ENCODE measurements at regions not wholly inside any gene's neighbourhood (a gene's known extent, or its start where the extent isn't known, plus 50 kb on each side); places are given as distances from the start of the nearest gene placed in this dataset.
"Not testable (repeated sequence)": the region's sequence is repeated elsewhere in the genome, so short reads cannot be mapped to it uniquely, and the experiment has no call there.

- TF ChIP-seq CTCF (IDR thresholded peaks at IDR 0.05; ENCODE audit: control extremely low read depth in 1 of 3, insufficient read depth in 1 of 3, low read depth in 1 of 3, low read length in 3 of 3): no peak
- TF ChIP-seq CREB1 (IDR thresholded peaks at IDR 0.05): no peak
These were observed 130.7 kb upstream of the SGCG start (continued) for GRCh38 chr13:23050126-23050525.

- H2AK5ac ChIP-seq (ENCODE audit: low read depth, low read length); H3K18ac ChIP-seq (ENCODE audit: extremely low read depth, low read length); H3K79me1 ChIP-seq (ENCODE audit: low read depth, low read length); H3K9me3 ChIP-seq (ENCODE audit: insufficient read depth in 2 of 2, low read depth in 1 of 2, low read length in 1 of 2); DNase-seq (ENCODE audit: low read depth in 1 of 2, low spot score in 2 of 2); H3K14ac ChIP-seq (ENCODE audit: insufficient read length); H4K5ac ChIP-seq (ENCODE audit: insufficient read length, low read depth, low read length); H3K36me3 ChIP-seq (ENCODE audit: control insufficient read depth in 2 of 4, insufficient read depth in 4 of 4, low read length in 3 of 4); H3K9ac ChIP-seq (replicated peaks in 1 of 4; ENCODE audit: extremely low read depth in 1 of 4, low read depth in 3 of 4, low read length in 3 of 4); H3K4me3 ChIP-seq (ENCODE audit: extremely low read depth in 1 of 4, insufficient read depth in 2 of 4, low read depth in 3 of 4, low read length in 4 of 4); H3K27ac ChIP-seq (ENCODE audit: low read depth, low read length); H2BK20ac ChIP-seq (ENCODE audit: low read length); H4K20me1 ChIP-seq (replicated peaks in 1 of 2; ENCODE audit: control insufficient read depth in 1 of 2, insufficient read depth in 2 of 2, low read length in 2 of 2); H3K79me2 ChIP-seq (ENCODE audit: control insufficient read depth in 1 of 2, insufficient read depth in 2 of 2, low read length in 2 of 2); H4K91ac ChIP-seq (replicated peaks; ENCODE audit: insufficient read length, low read length); H3K23ac ChIP-seq (ENCODE audit: insufficient read length); H3K23me2 ChIP-seq (ENCODE audit: low read depth, low read length); H4K8ac ChIP-seq (ENCODE audit: extremely low read depth, insufficient read depth, low read length); H2BK12ac ChIP-seq (ENCODE audit: low read depth, low read length); H2BK15ac ChIP-seq (ENCODE audit: low read length); H3K27me3 ChIP-seq (replicated peaks in 1 of 4; ENCODE audit: control insufficient read depth in 3 of 4, extremely low read depth in 1 of 4, insufficient read depth in 3 of 4, low read length in 3 of 4); H3K56ac ChIP-seq (replicated peaks; ENCODE audit: insufficient read length, low read depth, low read length); H2BK120ac ChIP-seq (replicated peaks; ENCODE audit: low read depth, low read length); H3K4me1 ChIP-seq (replicated peaks in 1 of 4; ENCODE audit: control insufficient read depth in 3 of 4, insufficient read depth in 4 of 4, low read length in 3 of 4); H2AFZ ChIP-seq (ENCODE audit: low read length); CTCF ChIA-PET (ENCODE audit: partially characterized antibody); H3K4ac ChIP-seq (replicated peaks; ENCODE audit: insufficient read length, low read depth, low read length); POLR2A ChIA-PET (ENCODE audit: partially characterized antibody); FAIRE-seq; H2BK5ac ChIP-seq (ENCODE audit: low read depth, low read length); H3K4me2 ChIP-seq (ENCODE audit: insufficient read depth in 1 of 2, low read depth in 2 of 2, low read length in 2 of 2): not testable (repeated sequence)
- WGBS, 2 experiments (ENCODE audit: extremely low coverage in 1 of 2, insufficient coverage in 1 of 2, insufficient read length in 1 of 2, insufficient replicate concordance in 2 of 2, low coverage in 1 of 2, low lambda C conversion rate in 2 of 2, missing lambda C conversion rate in 1 of 2): 81% methylated on average over 5 of the region's 5 CpGs; no CpG with 5 or more reads in 1 of the 2 experiments
These were observed 127.1 kb upstream of the SGCG start for GRCh38 chr13:23053711-23054110.
